WERI-Rb-1 (cell line): ENCODE measurements at regions not wholly inside any gene's neighbourhood (a gene's known extent, or its start where the extent isn't known, plus 50 kb on each side); places are given as distances from the start of the nearest gene placed in this dataset.

Source experiments
- DNase-seq: peaks from one replicate; pipeline ENCODE4 v3.0.0-alpha.2; 2020
- H3K27ac ChIP-seq: fragments of 250-450 bp; sonication (Bioruptor Pico); 2 replicates; pipeline ENCODE4 v1.5.1; 2020; ENCODE audit warnings: mild to moderate bottlenecking, moderate library complexity
- H3K27me3 ChIP-seq: fragments of 250-450 bp; sonication (Bioruptor Pico); 2 replicates; pipeline ENCODE4 v1.5.1; 2021; ENCODE audit warnings: mild to moderate bottlenecking, low read depth, moderate library complexity; ENCODE audit not compliant: insufficient read depth, severe bottlenecking
- H3K36me3 ChIP-seq: fragments of 250-450 bp; sonication (Bioruptor Pico); 2 replicates; pipeline ENCODE4 v1.5.1; 2020; ENCODE audit warnings: mild to moderate bottlenecking, moderate library complexity
- H3K4me3 ChIP-seq: 2 replicates; pipeline ENCODE4 v1.5.1; 2011; ENCODE audit warnings: low read depth, mild to moderate bottlenecking, control low read depth, low read length
- H3K9me3 ChIP-seq: fragments of 250-450 bp; sonication (Bioruptor Pico); 2 replicates; pipeline ENCODE4 v1.5.1; 2021; ENCODE audit warnings: mild to moderate bottlenecking, moderate library complexity; ENCODE audit not compliant: severe bottlenecking
- TF ChIP-seq, protein P1 (sequence below): IDR thresholded peaks from 2 replicates; pipeline ENCODE4 v1.5.1; 2011; ENCODE audit warnings: low read depth, mild to moderate bottlenecking, control low read depth, inconsistent platforms, low read length

DNA sequence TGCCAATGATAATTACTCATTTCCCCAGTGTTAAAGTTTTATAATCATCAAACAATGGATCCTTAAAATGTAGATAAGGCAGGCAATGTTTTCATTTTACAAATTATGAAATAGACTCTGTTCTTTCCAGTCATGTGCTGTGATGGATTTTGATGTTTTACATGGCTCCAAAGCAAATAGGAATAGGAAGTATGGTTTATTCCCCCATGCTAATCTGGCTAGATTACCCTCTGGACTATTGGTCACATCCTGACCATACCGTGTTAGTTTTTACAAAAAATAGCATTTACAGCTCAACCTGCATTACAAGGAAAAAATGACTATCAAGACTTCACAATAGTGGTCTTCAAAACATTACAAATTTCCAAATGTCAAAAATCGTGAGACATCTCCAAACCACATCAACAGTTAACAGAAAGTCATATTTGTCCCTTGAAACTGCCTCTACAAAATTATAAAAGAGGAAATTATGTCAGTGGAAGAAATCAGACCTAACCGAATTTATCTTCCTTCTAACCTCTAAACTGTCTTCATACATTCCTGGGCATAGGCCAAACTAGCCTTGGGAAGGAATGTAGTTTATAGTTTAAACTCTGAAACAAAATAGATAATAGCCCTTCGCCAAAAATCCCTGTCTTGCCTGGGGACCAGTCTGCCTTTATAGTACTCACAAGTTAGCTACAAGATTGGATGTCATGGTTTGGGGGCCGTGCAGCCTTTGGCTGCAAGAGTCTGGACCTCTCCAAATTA, 1941.2 kb upstream of the CELF4 start:
- H3K27me3 ChIP-seq: no peaks in the 10 kb centered on the region
- H3K9me3 ChIP-seq: no peaks in the 10 kb centered on the region
- no peak overlapping the region for H3K27ac ChIP-seq
- no peak overlapping the region for H3K4me3 ChIP-seq
- no peak for DNase-seq
- no peaks in the 10 kb centered on the region for H3K36me3 ChIP-seq
- TF ChIP-seq, protein P1, sequence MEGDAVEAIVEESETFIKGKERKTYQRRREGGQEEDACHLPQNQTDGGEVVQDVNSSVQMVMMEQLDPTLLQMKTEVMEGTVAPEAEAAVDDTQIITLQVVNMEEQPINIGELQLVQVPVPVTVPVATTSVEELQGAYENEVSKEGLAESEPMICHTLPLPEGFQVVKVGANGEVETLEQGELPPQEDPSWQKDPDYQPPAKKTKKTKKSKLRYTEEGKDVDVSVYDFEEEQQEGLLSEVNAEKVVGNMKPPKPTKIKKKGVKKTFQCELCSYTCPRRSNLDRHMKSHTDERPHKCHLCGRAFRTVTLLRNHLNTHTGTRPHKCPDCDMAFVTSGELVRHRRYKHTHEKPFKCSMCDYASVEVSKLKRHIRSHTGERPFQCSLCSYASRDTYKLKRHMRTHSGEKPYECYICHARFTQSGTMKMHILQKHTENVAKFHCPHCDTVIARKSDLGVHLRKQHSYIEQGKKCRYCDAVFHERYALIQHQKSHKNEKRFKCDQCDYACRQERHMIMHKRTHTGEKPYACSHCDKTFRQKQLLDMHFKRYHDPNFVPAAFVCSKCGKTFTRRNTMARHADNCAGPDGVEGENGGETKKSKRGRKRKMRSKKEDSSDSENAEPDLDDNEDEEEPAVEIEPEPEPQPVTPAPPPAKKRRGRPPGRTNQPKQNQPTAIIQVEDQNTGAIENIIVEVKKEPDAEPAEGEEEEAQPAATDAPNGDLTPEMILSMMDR: no peak

DNA sequence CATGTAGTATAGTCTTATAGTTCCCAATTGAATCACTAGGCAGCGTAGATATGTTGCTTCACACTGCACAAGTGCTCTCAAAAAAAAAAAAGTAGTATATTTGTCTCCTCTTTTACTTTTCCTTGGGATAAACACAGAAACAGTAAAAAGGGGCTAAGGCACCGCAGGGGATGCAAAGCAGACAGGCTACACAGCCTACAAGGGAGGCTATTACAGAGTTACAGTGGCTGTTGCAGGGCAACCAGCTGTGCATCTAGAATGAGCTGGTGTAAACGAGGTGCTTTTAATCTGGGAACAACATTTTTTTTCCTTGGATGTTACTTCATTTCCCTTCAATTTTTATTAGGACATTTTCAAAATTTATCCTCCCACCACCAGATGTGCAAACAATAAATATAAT, 1934.7 kb upstream of the CELF4 start:
- H3K27ac ChIP-seq: no peak overlapping the region
- no peaks in the 10 kb centered on the region for H3K36me3 ChIP-seq
- TF ChIP-seq, protein P1: no peak
- no peaks in the 10 kb centered on the region for H3K27me3 ChIP-seq
- no peaks in the 10 kb centered on the region for H3K9me3 ChIP-seq
- no peak for DNase-seq
- H3K4me3 ChIP-seq: no peak overlapping the region

DNA sequence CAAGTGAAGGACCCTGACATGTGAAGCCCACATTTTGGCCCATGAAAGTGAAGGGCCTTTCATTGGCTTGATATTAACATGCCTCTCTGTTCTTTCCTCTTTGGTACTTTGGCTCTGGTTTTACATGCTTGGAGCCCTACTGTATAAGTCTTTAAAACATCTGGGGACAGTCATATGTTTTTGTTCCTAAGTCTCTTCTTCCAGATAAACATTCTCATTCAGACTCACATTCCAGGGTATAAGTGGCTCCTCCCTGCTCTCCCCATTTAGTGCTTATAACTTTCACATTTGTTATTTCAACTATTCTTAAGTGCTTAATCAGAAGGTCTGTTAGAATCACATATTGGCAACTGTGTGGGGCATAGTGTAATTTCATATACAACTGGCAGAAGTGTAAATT, 1932.2 kb upstream of the CELF4 start:
- Histone ChIP-seq H3K9me3 (no peaks in the 10 kb centered on the region), H3K27me3 (no peaks in the 10 kb centered on the region), H3K36me3 (no peaks in the 10 kb centered on the region), H3K4me3 (no peak overlapping the region), H3K27ac (no peak overlapping the region)
- no peak for DNase-seq
- TF ChIP-seq, protein P1: no peak

DNA sequence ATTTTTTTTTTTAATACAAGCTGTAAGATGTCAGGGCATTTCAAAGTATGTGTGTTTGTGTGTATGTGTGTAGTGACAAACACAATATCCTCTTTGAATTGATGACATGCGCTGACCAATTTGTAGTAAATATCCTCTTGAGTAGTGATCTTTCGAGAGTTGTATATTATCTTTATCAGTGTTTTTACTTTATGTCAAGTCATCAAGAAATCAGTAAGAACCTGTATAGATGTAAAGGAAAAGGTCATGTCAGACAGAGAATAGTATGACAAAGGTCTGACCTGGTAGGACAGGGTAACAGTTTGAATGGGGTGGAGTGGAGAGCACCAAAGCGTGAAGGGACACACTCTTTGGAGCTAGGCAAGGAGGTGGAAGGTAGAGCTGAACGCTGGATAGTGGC, 1931.4 kb upstream of the CELF4 start:
- Histone ChIP-seq H3K9me3 (no peaks in the 10 kb centered on the region), H3K4me3 (no peak overlapping the region), H3K27ac (no peak overlapping the region), H3K27me3 (no peaks in the 10 kb centered on the region), H3K36me3 (no peaks in the 10 kb centered on the region)
- TF ChIP-seq, protein P1: no peak
- no peak for DNase-seq

DNA sequence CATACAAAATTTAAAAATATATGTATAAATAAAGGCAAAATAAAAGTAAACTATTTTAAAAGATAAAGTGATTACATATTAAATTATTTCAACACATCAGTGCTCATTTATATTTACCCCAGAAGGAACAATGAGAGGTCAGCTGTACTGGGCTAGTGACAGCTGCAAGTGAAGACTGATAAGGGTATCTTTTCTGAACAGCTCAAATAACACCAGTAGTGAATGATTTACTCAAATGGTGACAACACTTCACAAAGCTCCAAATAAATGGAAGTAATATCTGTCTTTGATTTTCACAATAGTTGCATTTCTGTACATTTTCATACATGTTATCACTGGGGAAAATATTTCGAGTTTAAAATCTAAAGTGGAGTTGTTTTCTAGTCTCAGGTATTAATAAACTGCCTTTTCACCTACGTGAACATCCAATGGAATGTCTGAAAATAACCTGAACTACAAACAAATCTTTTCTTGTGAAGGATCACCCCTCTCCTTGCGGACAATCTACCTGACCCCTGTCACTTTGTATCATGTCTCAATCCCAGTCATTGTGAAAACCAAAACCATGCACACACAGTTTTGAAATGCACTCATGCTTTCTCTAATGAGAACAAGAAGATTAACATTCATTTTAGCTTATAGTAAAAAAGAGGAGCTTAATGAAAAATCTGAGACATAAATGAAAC, 1928.8 kb upstream of the CELF4 start:
- H3K27ac ChIP-seq: no peak overlapping the region
- no peaks in the 10 kb centered on the region for H3K36me3 ChIP-seq
- no peaks in the 10 kb centered on the region for H3K9me3 ChIP-seq
- no peaks in the 10 kb centered on the region for H3K27me3 ChIP-seq
- TF ChIP-seq, protein P1: no peak
- DNase-seq: no peak
- no peak overlapping the region for H3K4me3 ChIP-seq

DNA sequence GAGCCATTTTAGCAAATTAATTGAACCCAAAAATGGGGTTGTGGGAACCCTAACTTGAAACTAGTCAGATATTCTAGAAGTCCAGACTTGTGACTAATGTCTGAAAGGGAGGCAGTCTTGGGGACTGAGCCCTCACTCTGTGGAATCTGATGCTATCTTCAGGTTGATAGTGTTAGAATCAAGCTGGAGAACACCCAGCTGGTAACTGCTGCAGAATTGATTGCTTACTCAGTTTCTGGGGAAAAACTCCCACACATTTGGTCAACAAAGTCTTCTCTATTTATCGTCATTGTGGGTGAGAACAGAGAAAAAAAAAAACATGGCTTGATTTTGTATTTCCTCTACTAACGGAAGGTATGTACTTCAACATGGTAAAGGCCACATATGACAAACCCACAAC, 1925.8 kb upstream of the CELF4 start:
- Histone ChIP-seq H3K27me3 (no peaks in the 10 kb centered on the region), H3K27ac (no peak overlapping the region), H3K4me3 (no peak overlapping the region), H3K36me3 (no peaks in the 10 kb centered on the region), H3K9me3 (no peaks in the 10 kb centered on the region)
- DNase-seq: no peak
- TF ChIP-seq, protein P1: no peak
